Cardiac fibroblast (primary cell): ENCODE measurements at regions not wholly inside any gene's neighbourhood (a gene's known extent, or its start where the extent isn't known, plus 50 kb on each side); places are given as distances from the start of the nearest gene placed in this dataset.

ENCODE experiments used
- DNase-seq, 2 donors: peaks; one replicate each; pipeline versions ENCODE4 v3.0.0 to v3.0.0-alpha.2; 2010; ENCODE audit warnings: low read depth in 2 of 2
- H3K4me3 ChIP-seq, 2 donors: replicated peaks in 1 of 2; 1 replicate in 1 of 2; 2 replicates in 1 of 2; pipeline ENCODE4 v1.5.1; 2011; ENCODE audit warnings: low read depth in 2 of 2, low read length in 2 of 2, mild to moderate bottlenecking in 2 of 2, moderate library complexity in 1 of 2
- CTCF ChIP-seq: IDR thresholded peaks from one replicate; pipeline ENCODE4 v1.5.1; 2011; ENCODE audit warnings: low read depth, mild to moderate bottlenecking, low read length, inconsistent platforms

DNA sequence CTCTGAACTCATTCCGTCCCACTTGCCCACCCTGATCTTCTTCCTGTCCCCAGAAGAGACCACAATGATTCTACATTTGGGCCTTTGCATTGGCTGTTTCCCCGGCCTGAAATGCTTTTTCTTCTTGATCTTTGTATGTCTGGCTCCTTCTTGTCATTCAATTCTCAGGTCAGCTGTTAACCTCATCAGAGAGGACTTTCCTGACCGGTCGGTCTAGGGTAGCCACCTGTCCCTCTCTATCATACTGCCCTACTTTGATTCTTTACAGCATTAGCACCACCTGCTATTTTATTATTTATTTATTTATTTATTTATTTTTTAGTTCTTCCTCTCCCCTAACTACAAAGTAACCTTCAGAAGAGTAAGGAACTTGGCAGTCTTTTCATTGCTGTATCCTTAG, 84.3 kb downstream of the DYRK2 start:
- H3K4me3 ChIP-seq: no peak overlapping the region
- no peak for DNase-seq
- TF ChIP-seq CTCF: no peak

DNA sequence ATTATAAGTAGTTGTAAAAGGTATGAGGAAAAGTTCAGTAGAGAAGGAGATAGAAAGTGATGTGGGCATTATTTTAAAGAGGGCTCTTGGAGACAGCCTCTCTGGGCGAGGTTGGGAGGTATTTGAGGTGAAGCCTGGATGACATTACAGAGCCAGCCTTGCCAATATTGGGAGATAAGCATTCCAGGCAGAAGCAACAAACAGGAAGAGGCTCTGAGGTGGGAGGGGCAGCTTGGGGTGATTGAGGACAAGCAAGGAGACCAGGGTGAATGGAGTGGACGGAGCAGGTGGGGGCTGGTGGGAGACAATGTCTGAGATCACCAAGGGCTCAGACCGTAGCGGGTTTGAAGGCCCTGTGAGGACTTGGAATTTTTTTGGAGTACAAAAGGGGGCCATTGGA, 87.3 kb downstream of the DYRK2 start:
- no peak for DNase-seq
- no peak overlapping the region for H3K4me3 ChIP-seq
- TF ChIP-seq CTCF: no peak

DNA sequence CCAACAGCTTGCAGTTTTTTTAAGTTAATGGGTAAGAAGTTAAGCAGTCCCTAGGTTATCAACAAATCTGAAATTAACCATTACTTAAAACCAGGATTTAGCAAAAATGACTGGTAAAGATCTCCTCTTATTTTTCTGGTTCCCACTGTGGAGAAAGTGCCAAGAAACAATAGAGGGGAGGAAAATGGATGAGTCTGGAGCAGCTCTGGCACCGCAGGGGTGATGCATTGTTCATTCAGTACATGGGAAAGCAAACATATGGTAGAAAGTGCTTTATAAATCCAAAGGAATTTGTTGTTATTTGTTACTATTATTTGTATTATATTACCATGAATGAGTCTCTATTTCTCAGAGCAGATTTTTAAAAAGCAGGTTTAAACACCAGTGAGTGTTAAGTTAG, 92.2 kb downstream of the DYRK2 start:
- TF ChIP-seq CTCF: no peak

GRCh38 chr12:67741270-67741669, 92.7 kb downstream of the DYRK2 start:
- H3K4me3 ChIP-seq: no peak overlapping the region
- DNase-seq: peak in 1 of 2 donors; percentile 56
- TF ChIP-seq CTCF: no peak

More for the DNA sequence above, 92.2 kb downstream of the DYRK2 start:
- no peak for DNase-seq
- H3K4me3 ChIP-seq: no peak overlapping the region

DNA sequence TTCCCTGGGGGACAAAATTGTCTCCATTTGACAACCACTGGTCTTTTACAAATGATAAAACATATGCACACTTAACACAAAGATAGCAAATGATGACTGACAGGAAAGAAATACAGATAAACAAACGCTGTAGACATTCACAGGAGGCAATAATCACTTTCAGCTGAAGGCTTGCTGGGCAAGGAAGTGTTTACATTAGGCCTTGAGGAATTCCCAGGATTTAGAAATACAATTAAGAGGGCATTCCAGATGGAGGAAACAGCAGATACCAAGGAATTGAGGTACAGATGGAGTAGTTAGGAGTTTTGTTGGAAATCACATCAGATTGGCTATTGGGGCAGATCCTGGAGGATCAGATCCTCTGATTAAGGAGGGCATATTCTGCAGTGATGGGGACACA, 93.9 kb downstream of the DYRK2 start:
- H3K4me3 ChIP-seq: no peak overlapping the region
- no peak for DNase-seq
- TF ChIP-seq CTCF: no peak

GRCh38 chr12:67747869-67748742, 99.6 kb downstream of the DYRK2 start:
- no peak for TF ChIP-seq CTCF
- DNase-seq: peak; percentile 41 to 56

GRCh38 chr12:67748743-67749040, 100.1 kb downstream of the DYRK2 start:
- H3K4me3 ChIP-seq: no peak overlapping the region
- peak in 1 of 2 donors; percentile 24 for DNase-seq
- TF ChIP-seq CTCF: no peak

More at GRCh38 chr12:67747869-67748742, 99.6 kb downstream of the DYRK2 start:
- no peak overlapping the region for H3K4me3 ChIP-seq
